ENCODE measurements at regions not wholly inside any gene's neighbourhood (a gene's known extent, or its start where the extent isn't known, plus 50 kb on each side); places are given as distances from the start of the nearest gene placed in this dataset.
"Not testable (repeated sequence)": the region's sequence is repeated elsewhere in the genome, so short reads cannot be mapped to it uniquely, and the experiment has no call there.

GRCh38 chr13:87877477-87877876 is 206.3 kb downstream of the SLITRK5 start:
- no peak for DNase-seq (ENCODE audit: low spot score)

- no peak for DNase-seq (ENCODE audit: low spot score)
These were observed 207.5 kb downstream of the SLITRK5 start for GRCh38 chr13:87878706-87879105.

- DNase-seq (ENCODE audit: low spot score), result no peak
These were observed 213.7 kb downstream of the SLITRK5 start for GRCh38 chr13:87884884-87885283.

GRCh38 chr13:87887459-87888123 is 216.4 kb downstream of the SLITRK5 start:
- DNase-seq (ENCODE audit: low spot score), result no peak

GRCh38 chr13:87889254-87889653 is 218.1 kb downstream of the SLITRK5 start:
- no peak for DNase-seq (ENCODE audit: low spot score)

- no peak for DNase-seq (ENCODE audit: low spot score)
These were observed 222.0 kb downstream of the SLITRK5 start for GRCh38 chr13:87893186-87893585.

GRCh38 chr13:87894059-87894458 is 222.9 kb downstream of the SLITRK5 start:
- no peak for DNase-seq (ENCODE audit: low spot score)

GRCh38 chr13:87903553-87903952 is 232.4 kb downstream of the SLITRK5 start:
- no peak for DNase-seq (ENCODE audit: low spot score)

- no peak for DNase-seq (ENCODE audit: low spot score)
These were observed 235.2 kb downstream of the SLITRK5 start for GRCh38 chr13:87906411-87906810.

- DNase-seq (ENCODE audit: low spot score), result no peak
These were observed 236.0 kb downstream of the SLITRK5 start for GRCh38 chr13:87907202-87907601.

GRCh38 chr13:87919956-87920355 is 248.8 kb downstream of the SLITRK5 start:
- DNase-seq (ENCODE audit: low spot score), result no peak

- DNase-seq (ENCODE audit: low spot score), result no peak
These were observed 252.6 kb downstream of the SLITRK5 start for GRCh38 chr13:87923753-87924152.

- DNase-seq (ENCODE audit: low spot score), result no peak
These were observed 253.8 kb downstream of the SLITRK5 start for GRCh38 chr13:87925006-87925405.

GRCh38 chr13:87940776-87941175 is 269.6 kb downstream of the SLITRK5 start:
- DNase-seq (ENCODE audit: low spot score), result no peak

GRCh38 chr13:87941226-87941625 is 270.1 kb downstream of the SLITRK5 start:
- no peak for DNase-seq (ENCODE audit: low spot score)

- no peak for DNase-seq (ENCODE audit: low spot score)
These were observed 271.0 kb downstream of the SLITRK5 start for GRCh38 chr13:87942205-87942604.

GRCh38 chr13:87944038-87944437 is 272.9 kb downstream of the SLITRK5 start:
- DNase-seq (ENCODE audit: low spot score), result no peak

- no peak for DNase-seq (ENCODE audit: low spot score)
These were observed 281.2 kb downstream of the SLITRK5 start for GRCh38 chr13:87952377-87952776.

GRCh38 chr13:87953381-87953780 is 282.2 kb downstream of the SLITRK5 start:
- DNase-seq (ENCODE audit: low spot score), result no peak

GRCh38 chr13:87954091-87954490 is 282.9 kb downstream of the SLITRK5 start:
- DNase-seq (ENCODE audit: low spot score), result no peak

- no peak for DNase-seq (ENCODE audit: low spot score)
These were observed 290.4 kb downstream of the SLITRK5 start for GRCh38 chr13:87961546-87961945.

- no peak for DNase-seq (ENCODE audit: low spot score)
These were observed 301.4 kb downstream of the SLITRK5 start for GRCh38 chr13:87972568-87972967.

- DNase-seq (ENCODE audit: low spot score), result no peak
These were observed 303.9 kb downstream of the SLITRK5 start for GRCh38 chr13:87975035-87975434.

- not testable (repeated sequence) for DNase-seq (ENCODE audit: low spot score)
These were observed 305.5 kb downstream of the SLITRK5 start for GRCh38 chr13:87976650-87977049.
